ENCODE measurements at regions not wholly inside any gene's neighbourhood (a gene's known extent, or its start where the extent isn't known, plus 50 kb on each side); places are given as distances from the start of the nearest gene placed in this dataset.

- Histone ChIP-seq H3K27me3 (no peaks in the 10 kb centered on the region), H3K36me3 (no peaks in the 10 kb centered on the region), H3K9me3 (no peaks in the 10 kb centered on the region), H3K27ac (no peak overlapping the region), H3K4me3 (replicated peaks in 1 of 3) (no peak overlapping the region), H3K4me1 (no peaks in the 10 kb centered on the region)
- no peak for DNase-seq
- no peak for TF ChIP-seq CTCF (IDR thresholded peaks at IDR 0.05)
- no peak for TF ChIP-seq POLR2A (IDR thresholded peaks at IDR 0.05)
- intact Hi-C loops (cut with DNase I) = no loop called here
- WGBS, 2 donors = 74 to 86% methylated on average over 1 of the region's 1 CpG
Measured at GRCh38 chr2:183521911-183522310, 397.7 kb downstream of the NUP35 start.

DNA sequence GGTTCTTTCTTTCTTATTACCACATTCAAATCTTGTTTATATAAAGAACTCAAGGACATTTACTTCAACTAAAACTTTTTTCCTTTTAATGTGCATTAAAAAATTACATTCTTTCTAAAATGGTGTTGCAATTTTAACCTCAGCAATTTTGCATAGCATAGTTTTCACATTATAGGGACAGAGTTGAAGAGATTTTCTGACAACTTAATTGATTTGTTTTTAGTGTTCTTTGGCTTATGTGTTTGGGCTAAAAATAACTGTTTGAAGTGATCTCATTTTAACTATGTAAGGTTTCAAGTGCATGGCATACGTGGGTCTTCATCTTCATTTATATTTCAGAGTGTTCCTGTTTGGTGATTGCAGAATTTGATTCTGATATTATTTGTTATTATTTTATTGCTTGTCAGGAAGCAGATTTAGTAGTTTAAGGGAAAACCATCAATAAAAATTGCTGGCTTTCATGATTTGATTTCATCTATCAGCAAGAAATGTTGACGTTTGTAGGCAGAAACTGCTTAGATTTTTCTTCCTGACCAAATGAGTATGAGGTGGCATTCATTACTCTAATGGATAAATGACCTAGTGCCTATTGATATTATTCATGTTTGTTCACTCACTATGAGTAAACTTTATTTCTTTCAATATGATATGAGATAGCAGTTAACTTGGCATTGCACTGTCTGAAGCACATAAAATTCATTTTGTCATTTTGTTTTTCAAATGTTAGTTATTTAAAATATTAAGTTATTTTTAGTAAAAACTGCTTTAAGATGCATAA lies 398.4 kb downstream of the NUP35 start:
- no peak for TF ChIP-seq POLR2A (IDR thresholded peaks at IDR 0.05)
- no peak for TF ChIP-seq CTCF (IDR thresholded peaks at IDR 0.05)
- Histone ChIP-seq H3K27ac (no peak overlapping the region), H3K36me3 (no peaks in the 10 kb centered on the region), H3K27me3 (no peaks in the 10 kb centered on the region), H3K9me3 (no peaks in the 10 kb centered on the region), H3K4me1 (no peaks in the 10 kb centered on the region), H3K4me3 (replicated peaks in 1 of 3) (no peak overlapping the region)
- intact Hi-C loops (cut with DNase I) = no loop called here
- 63 to 66% methylated on average over 2 of the region's 2 CpGs for WGBS, 2 donors
- DNase-seq = no peak

DNA sequence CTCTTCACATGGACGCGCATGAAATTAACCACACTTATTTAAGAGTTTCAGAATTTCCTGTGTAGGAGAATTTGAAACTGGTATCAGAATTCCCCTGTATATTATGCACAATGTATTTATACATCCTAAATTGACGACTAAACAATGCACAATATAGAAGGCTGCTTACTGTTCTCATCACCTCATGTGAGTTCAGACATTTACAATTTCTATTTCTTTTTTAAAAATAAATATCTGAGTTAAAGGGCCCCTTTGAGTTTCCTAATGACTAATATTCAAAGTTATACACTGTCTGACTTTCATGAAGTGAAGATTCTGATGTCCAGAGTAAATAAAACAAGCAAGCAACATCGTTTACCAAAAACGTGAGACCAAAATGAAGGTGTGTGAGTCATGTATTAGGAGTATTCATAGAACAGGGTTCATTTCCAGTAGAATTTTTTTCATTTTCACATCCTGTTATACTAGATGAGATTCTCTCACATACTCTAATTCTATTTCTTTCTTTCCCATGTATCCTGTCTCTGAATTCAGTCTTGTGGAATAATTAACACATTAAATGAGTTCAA lies 406.2 kb downstream of the NUP35 start:
- intact Hi-C loops (cut with DNase I) = no loop called here

DNA sequence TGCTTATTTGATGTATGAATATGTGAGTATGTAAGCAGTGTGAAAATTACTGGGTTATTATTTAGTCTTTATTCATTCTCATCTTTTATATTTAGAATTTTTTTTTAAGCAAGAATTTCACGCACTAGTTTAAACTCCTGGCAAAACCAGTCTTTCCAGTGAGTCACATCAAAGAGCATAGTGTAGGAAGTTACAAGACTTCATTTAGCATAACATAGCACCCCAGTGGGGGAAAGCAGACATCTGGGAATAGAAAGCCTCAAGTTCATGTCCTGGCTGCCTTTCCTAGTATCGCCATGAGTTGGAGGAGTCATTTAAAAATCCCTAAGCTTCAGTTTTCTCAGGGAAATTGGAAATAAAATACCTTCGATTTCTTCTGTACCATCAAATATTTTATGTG lies 408.3 kb downstream of the NUP35 start:
- intact Hi-C loops (cut with DNase I) = no loop called here
- Histone ChIP-seq H3K4me1 (no peaks in the 10 kb centered on the region), H3K4me3 (replicated peaks in 1 of 3) (no peak overlapping the region), H3K27ac (no peak overlapping the region), H3K36me3 (no peaks in the 10 kb centered on the region), H3K27me3 (no peaks in the 10 kb centered on the region), H3K9me3 (no peaks in the 10 kb centered on the region)
- 39 to 50% methylated on average over 3 of the region's 3 CpGs for WGBS, 2 donors
- no peak for DNase-seq
- TF ChIP-seq POLR2A (IDR thresholded peaks at IDR 0.05) (no peak), CTCF (IDR thresholded peaks at IDR 0.05) (no peak)

More for the DNA sequence above, 406.2 kb downstream of the NUP35 start:
- 61% methylated on average over 5 of the region's 5 CpGs for WGBS, 2 donors
- Histone ChIP-seq H3K4me1 (no peaks in the 10 kb centered on the region), H3K36me3 (no peaks in the 10 kb centered on the region), H3K9me3 (no peaks in the 10 kb centered on the region), H3K27ac (no peak overlapping the region), H3K27me3 (no peaks in the 10 kb centered on the region), H3K4me3 (replicated peaks in 1 of 3) (no peak overlapping the region)
- TF ChIP-seq POLR2A (IDR thresholded peaks at IDR 0.05) = no peak
- no peak for TF ChIP-seq CTCF (IDR thresholded peaks at IDR 0.05)
- DNase-seq = no peak

- Histone ChIP-seq H3K9me3 (no peaks in the 10 kb centered on the region), H3K36me3 (no peaks in the 10 kb centered on the region), H3K27ac (no peak overlapping the region), H3K27me3 (no peaks in the 10 kb centered on the region), H3K4me3 (replicated peaks in 1 of 3) (no peak overlapping the region), H3K4me1 (no peaks in the 10 kb centered on the region)
- 62 to 66% methylated on average over 2 of the region's 2 CpGs for WGBS, 2 donors
- DNase-seq = no peak
- no peak for TF ChIP-seq CTCF (IDR thresholded peaks at IDR 0.05)
- no peak for TF ChIP-seq POLR2A (IDR thresholded peaks at IDR 0.05)
- intact Hi-C loops (cut with DNase I) = no loop called here
Measured at GRCh38 chr2:183533021-183533420, 408.8 kb downstream of the NUP35 start.

Measured in thyroid gland (tissue), 4 donors.